Adrenal gland (tissue), 9 donors: ENCODE measurements at regions not wholly inside any gene's neighbourhood (a gene's known extent, or its start where the extent isn't known, plus 50 kb on each side); places are given as distances from the start of the nearest gene placed in this dataset.

Source experiments
- DNase-seq, 7 donors: peaks; one replicate each; pipeline ENCODE4 v3.0.0-alpha.2; 2019 to 2020
- H3K27ac ChIP-seq, 5 donors: fragments of 200-600 bp; sonication (generic) in 4 of 5; 1 replicate in 3 of 5; 2 replicates in 2 of 5; pipeline versions ENCODE4 v1.5.1 to v1.8.0; 2016 to 2020; ENCODE audit warnings: mild to moderate bottlenecking in 1 of 5
- H3K27me3 ChIP-seq: fragments of 200-600 bp; 2 replicates; pipeline ENCODE4 v1.8.0; 2021
- H3K36me3 ChIP-seq, 2 donors: fragments of 200-600 bp; replicated peaks in 1 of 2; 1 replicate in 1 of 2; 2 replicates in 1 of 2; pipeline versions ENCODE4 v1.5.1 to v1.8.0; 2018 to 2022
- H3K4me1 ChIP-seq, 2 donors: fragments of 200-600 bp; replicated peaks in 1 of 2; 1 replicate in 1 of 2; 2 replicates in 1 of 2; pipeline versions ENCODE4 v1.5.1 to v1.8.0; 2018 to 2021
- H3K4me3 ChIP-seq, 4 donors: fragments of 200-600 bp; sonication (generic) in 3 of 4; one replicate each; pipeline ENCODE4 v1.5.1; 2016 to 2018
- H3K9me3 ChIP-seq, 3 donors: fragments of 200-600 bp; sonication (generic) in 1 of 3; replicated peaks in 1 of 3; 1 replicate in 2 of 3; 2 replicates in 1 of 3; pipeline versions ENCODE4 v1.5.1 to v1.8.0; 2016 to 2021
- POLR2A ChIP-seq, 2 donors: fragments of 450-650 bp; IDR thresholded peaks; one replicate each; pipeline ENCODE4 v1.6.1; 2017; ENCODE audit warnings: antibody characterized with exemption in 2 of 2, mild to moderate bottlenecking in 2 of 2, moderate library complexity in 1 of 2
- WGBS, 4 donors: extraction: QIAGEN DNeasy Blood & Tissue Kit in 2 of 4; methylation state at CpG; one replicate each; pipeline versions ENCODE4 v1.1.5 to v1.1.7; 2013 to 2017; 5-methylcytosine and 5-hydroxymethylcytosine counted together
- intact Hi-C, 2 donors: fragments of 100-400 bp; cut with DNase I; formaldehyde crosslinking; loops; one replicate each; pipeline versions ENCODE4 v1.14.1 to v1.15.0; 2022 to 2023
- TF ChIP-seq, protein P1 (sequence below), 6 experiments: fragments of 450-650 bp in 4 of 6; fragments of 200-600 bp in 2 of 6; sonication (generic) in 1 of 6; IDR thresholded peaks; 1 replicate in 5 of 6; 2 replicates in 1 of 6; pipeline versions ENCODE4 v1.5.1 to v1.8.0; 2016 to 2021; ENCODE audit warnings: antibody characterized with exemption in 6 of 6, mild to moderate bottlenecking in 2 of 6, moderate library complexity in 1 of 6
- donor health status: healthy with polysubstance abuse.
- donor health status: Bipolar disorder and iron deficiency.
- donor health status: DM: yes; HTN: yes; CAD: no.
- donor health status: DM: no; HTN: no; CAD: no.
- donor health status: DM: no; HTN: no; CAD: no.

DNA sequence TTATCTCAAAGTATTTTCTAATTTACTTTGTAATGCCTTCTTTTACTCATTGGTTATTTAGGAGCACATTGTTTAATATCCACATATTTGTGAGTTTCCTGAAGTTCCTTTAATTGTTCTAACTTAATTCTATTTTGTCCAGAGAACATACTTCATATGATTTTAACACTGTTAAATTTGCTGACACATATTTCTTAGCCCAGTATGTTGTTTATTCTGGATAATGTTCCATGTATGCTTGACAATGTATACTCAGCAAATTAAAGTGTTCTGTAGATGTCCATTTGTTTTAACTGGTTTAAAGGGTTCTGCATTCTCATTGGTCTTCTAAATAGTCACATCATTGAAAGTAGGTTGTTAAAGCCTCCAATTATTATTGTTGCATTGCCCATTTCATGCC lies 643.7 kb upstream of the NR5A2 start:
- DNase-seq: no peak
- Histone ChIP-seq H3K9me3 (no peaks in the 10 kb centered on the region), H3K4me3 (no peak overlapping the region), H3K36me3 (no peaks in the 10 kb centered on the region), H3K4me1 (no peaks in the 10 kb centered on the region), H3K27ac (no peak overlapping the region), H3K27me3 (no peaks in the 10 kb centered on the region)
- intact Hi-C loops: no loop called here
- TF ChIP-seq, protein P1, sequence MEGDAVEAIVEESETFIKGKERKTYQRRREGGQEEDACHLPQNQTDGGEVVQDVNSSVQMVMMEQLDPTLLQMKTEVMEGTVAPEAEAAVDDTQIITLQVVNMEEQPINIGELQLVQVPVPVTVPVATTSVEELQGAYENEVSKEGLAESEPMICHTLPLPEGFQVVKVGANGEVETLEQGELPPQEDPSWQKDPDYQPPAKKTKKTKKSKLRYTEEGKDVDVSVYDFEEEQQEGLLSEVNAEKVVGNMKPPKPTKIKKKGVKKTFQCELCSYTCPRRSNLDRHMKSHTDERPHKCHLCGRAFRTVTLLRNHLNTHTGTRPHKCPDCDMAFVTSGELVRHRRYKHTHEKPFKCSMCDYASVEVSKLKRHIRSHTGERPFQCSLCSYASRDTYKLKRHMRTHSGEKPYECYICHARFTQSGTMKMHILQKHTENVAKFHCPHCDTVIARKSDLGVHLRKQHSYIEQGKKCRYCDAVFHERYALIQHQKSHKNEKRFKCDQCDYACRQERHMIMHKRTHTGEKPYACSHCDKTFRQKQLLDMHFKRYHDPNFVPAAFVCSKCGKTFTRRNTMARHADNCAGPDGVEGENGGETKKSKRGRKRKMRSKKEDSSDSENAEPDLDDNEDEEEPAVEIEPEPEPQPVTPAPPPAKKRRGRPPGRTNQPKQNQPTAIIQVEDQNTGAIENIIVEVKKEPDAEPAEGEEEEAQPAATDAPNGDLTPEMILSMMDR (IDR thresholded peaks at IDR 0.05): no peak
- TF ChIP-seq POLR2A (IDR thresholded peaks at IDR 0.05): no peak

DNA sequence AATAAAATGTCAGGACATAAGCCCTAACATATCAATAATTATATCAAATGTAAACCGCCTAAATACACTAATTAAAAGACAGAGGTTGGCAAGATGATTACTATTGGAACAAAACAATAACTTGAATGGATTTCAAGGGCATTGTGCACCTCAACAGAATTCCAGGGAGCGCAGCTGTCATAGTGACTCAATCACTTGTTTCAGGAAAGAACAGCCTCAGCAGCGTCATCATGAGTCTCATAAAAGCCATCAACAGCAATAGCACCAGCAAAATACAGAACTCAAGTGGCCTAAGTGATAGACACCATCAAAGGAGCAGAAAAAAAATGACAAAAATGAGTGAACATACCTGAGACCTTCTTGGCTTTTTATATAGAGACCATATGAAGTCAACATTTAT lies 632.7 kb upstream of the NR5A2 start:
- intact Hi-C loops: no loop called here
- TF ChIP-seq POLR2A (IDR thresholded peaks at IDR 0.05): no peak
- TF ChIP-seq, protein P1 (IDR thresholded peaks at IDR 0.05): no peak
- DNase-seq: no peak
- Histone ChIP-seq H3K9me3 (no peaks in the 10 kb centered on the region), H3K27me3 (no peaks in the 10 kb centered on the region), H3K27ac (no peak overlapping the region), H3K36me3 (no peaks in the 10 kb centered on the region), H3K4me3 (no peak overlapping the region), H3K4me1 (no peaks in the 10 kb centered on the region)
- WGBS, 4 donors: 81 to 92% (median 81%) methylated on average over 3 of the region's 3 CpGs

DNA sequence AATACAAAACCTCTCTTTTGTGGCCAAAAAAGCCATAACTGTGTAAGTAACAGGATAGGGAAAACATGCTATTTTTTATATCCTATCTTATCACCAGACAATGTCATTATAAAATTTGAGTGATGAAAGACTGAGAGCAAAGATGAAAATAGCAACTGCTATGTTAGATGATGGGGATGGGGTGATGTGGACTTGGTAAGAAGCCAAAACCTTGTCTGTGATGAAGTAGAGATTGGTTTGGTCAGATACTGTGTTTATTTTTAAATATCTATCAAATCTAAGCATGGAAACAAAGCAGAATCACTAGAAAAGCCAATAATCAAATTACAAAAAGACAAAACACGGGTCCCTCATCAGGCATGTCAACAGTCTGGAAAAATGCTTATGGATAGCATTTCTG lies 631.1 kb upstream of the NR5A2 start:
- TF ChIP-seq POLR2A (IDR thresholded peaks at IDR 0.05): no peak
- TF ChIP-seq, protein P1 (IDR thresholded peaks at IDR 0.05): no peak

DNA sequence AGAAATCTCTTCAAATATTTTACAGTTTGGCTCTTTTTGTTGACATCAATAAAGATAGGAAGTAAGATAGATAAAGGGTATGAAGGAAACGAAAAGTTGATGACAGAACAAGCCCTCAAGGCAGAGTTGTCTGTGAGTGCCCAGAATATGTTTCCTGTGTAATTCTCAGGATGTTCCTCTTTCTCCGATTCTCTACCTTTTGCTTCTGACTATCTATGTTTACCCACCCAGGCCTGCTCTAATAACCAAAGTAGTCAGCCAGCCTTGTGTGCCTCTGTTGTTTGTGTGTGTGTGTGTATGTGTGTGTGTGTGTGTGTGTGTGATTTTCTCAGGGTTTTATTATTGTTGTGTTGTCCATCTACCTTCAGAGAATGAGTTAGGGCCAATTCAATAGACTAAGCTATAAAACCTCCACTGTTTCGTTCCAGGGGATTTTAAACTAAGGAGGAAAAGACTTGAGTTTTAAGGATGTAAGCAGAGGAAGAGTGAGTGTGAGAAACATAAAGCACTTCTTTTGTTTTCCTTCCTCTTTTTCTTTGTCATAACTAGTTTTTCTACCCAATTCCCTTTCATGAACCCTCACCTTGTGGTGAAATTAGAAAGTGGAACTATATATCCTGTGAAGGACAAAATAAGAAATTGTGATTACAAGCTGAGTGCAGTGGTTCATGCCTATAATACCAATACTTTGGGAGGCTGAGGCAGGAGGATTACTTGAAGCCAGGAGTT lies 627.4 kb upstream of the NR5A2 start:
- intact Hi-C loops: no loop called here

More for the DNA sequence above, 631.1 kb upstream of the NR5A2 start:
- WGBS, 4 donors: 31 to 55% (median 40%) methylated on average over 1 of the region's 1 CpG
- no peak for DNase-seq
- intact Hi-C loops: no loop called here
- no peaks in the 10 kb centered on the region for H3K27me3 ChIP-seq
- H3K9me3 ChIP-seq: no peaks in the 10 kb centered on the region
- H3K4me1 ChIP-seq: no peaks in the 10 kb centered on the region
- H3K36me3 ChIP-seq: no peaks in the 10 kb centered on the region
- no peak overlapping the region for H3K4me3 ChIP-seq
- no peak overlapping the region for H3K27ac ChIP-seq

More for the DNA sequence above, 627.4 kb upstream of the NR5A2 start:
- H3K27ac ChIP-seq: no peak overlapping the region
- TF ChIP-seq, protein P1 (IDR thresholded peaks at IDR 0.05): no peak
- TF ChIP-seq POLR2A (IDR thresholded peaks at IDR 0.05): no peak
- no peaks in the 10 kb centered on the region for H3K36me3 ChIP-seq
- no peaks in the 10 kb centered on the region for H3K27me3 ChIP-seq
- H3K9me3 ChIP-seq: no peaks in the 10 kb centered on the region
- H3K4me3 ChIP-seq: no peak overlapping the region
- no peaks in the 10 kb centered on the region for H3K4me1 ChIP-seq
- 46 to 53% (median 49%) methylated on average over 3 of the region's 3 CpGs for WGBS, 4 donors
- DNase-seq: no peak
